Activated naive CD8-positive, alpha-beta T cell (primary cell): ENCODE measurements at regions not wholly inside any gene's neighbourhood (a gene's known extent, or its start where the extent isn't known, plus 50 kb on each side); places are given as distances from the start of the nearest gene placed in this dataset.
A peak's percentile ranks its signal among the peaks of the same experiment; 100 is the strongest.

Experiments used
- H3K27ac Mint-ChIP-seq: one replicate; pipeline ENCODE4 v1.8.0; 2021; ENCODE audit warnings: mixed read lengths
- H3K27me3 Mint-ChIP-seq: one replicate; pipeline ENCODE4 v1.8.0; 2021; ENCODE audit warnings: mixed read lengths
- H3K36me3 Mint-ChIP-seq: one replicate; pipeline ENCODE4 v1.8.0; 2021; ENCODE audit warnings: mixed read lengths
- H3K4me1 Mint-ChIP-seq: one replicate; pipeline ENCODE4 v1.8.0; 2021; ENCODE audit warnings: low read depth, mixed read lengths
- H3K4me3 Mint-ChIP-seq: one replicate; pipeline ENCODE4 v1.8.0; 2021; ENCODE audit warnings: mild to moderate bottlenecking, mixed read lengths
- H3K9me3 Mint-ChIP-seq: one replicate; pipeline ENCODE4 v1.8.0; 2021; ENCODE audit warnings: low read depth, mixed read lengths

DNA sequence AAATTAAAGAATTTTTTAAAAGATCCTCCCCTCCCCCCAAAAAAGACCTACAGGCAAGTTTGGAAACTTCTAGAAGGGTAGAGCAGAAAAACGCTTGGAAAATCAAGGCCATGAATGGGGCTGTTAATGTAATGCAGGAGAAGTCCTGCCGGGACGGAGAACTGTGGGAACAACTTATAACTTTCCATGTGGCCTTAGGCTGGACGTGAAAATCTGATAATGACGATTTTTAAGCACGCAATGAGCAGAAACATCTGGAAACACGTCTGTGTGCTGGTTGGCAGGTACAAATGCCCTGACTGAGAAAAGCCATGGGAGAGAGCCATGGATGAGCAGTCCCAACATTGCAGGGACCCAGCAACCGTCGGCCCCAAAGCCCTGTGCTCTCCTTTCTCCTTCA, 198.7 kb upstream of the RREB1 start:
- Mint-ChIP-seq H3K27me3 (no peaks in the 10 kb centered on the region), H3K27ac (no peak overlapping the region), H3K36me3 (no peaks in the 10 kb centered on the region), H3K4me1 (no peaks in the 10 kb centered on the region), H3K4me3 (no peak overlapping the region), H3K9me3 (no peaks in the 10 kb centered on the region)

DNA sequence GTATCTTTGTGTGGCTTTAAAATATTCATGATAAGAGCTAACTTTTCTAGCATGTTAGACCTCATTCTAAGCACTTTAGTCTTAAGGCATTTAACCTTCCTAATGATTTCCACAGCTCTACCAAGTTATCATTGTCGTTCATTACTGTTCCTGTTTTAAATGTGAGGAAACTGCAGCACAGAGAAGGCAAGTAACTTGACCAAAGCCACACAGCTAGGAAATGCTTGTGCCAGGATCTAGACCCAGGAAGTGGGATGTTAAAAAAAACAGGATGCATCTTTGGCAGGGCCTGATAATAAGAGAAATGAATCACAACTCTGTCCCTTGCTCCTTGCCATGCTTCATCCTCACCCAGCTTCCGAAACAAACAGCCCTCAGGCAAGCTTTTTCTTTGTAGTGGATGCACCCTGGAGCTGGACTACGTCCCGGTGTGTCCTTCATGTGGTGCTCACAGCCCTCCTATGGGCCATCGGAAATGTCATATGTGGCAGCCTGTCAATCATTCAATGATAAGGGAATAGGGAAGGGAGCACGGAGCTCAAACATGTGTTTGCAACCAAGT, 196.9 kb upstream of the RREB1 start:
- no peaks in the 10 kb centered on the region for H3K36me3 Mint-ChIP-seq
- no peak overlapping the region for H3K27ac Mint-ChIP-seq
- H3K27me3 Mint-ChIP-seq = peaks cover 4% of the 10 kb centered on the region
- no peak overlapping the region for H3K4me3 Mint-ChIP-seq
- no peaks in the 10 kb centered on the region for H3K9me3 Mint-ChIP-seq
- H3K4me1 Mint-ChIP-seq = peaks cover 7% of the 10 kb centered on the region

GRCh38 chr6:6911391-6911790, 196.4 kb upstream of the RREB1 start:
- Mint-ChIP-seq H3K27me3 (peaks cover 4% of the 10 kb centered on the region), H3K4me1 (peaks cover 12% of the 10 kb centered on the region)

DNA sequence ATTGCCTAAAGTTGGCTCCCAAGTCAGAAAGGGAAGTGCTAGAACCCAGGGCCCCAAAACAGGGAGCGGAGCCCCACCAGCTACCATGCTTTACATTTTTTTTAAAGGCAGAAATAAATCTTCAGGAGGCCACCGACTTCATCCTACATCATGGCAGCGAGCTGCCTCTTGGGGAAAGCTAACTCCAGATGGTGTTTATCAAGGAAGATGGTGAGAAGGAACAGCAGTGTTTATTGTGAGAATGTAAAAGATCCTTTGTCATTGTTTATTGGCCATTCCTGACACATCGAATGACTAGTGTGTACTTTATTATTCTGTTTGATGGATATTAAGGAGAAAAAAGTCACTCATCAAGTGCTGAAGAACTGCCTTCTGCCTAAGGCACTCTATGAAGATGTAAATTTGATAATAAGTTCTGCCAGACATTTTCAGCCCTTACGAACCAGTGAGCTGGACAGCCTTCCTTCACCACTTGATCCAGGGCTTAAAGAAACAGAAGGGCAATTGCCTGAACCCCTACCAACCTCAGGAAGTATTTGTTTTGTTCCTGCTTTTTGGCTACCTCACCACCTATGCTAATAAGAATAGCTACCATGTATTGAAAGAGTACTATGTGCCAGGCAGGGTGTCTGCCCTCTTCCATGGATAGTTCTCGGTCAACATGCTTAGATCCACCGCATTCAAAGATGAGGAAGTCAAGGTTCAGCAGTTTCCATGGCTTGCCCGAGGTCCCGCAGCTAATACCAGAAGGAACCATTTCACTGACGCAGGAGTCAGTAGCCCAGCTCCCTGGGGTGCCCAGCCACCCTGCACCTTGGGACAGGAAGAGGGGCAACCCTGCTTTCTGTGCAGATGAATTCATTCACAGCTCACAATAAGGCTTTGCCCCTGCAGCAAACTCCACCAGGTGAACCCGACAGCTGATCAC, 194.7 kb upstream of the RREB1 start:
- H3K9me3 Mint-ChIP-seq = no peaks in the 10 kb centered on the region
- H3K4me3 Mint-ChIP-seq = no peak overlapping the region
- no peaks in the 10 kb centered on the region for H3K36me3 Mint-ChIP-seq
- no peak overlapping the region for H3K27ac Mint-ChIP-seq
- peaks cover 4% of the 10 kb centered on the region for H3K27me3 Mint-ChIP-seq
- H3K4me1 Mint-ChIP-seq = peaks cover 17% of the 10 kb centered on the region

More at GRCh38 chr6:6911391-6911790, 196.4 kb upstream of the RREB1 start:
- Mint-ChIP-seq H3K4me3 (no peak overlapping the region), H3K27ac (no peak overlapping the region), H3K9me3 (no peaks in the 10 kb centered on the region), H3K36me3 (no peaks in the 10 kb centered on the region)

- Mint-ChIP-seq H3K4me1 (peaks cover 25% of the 10 kb centered on the region), H3K27me3 (peaks cover 4% of the 10 kb centered on the region), H3K9me3 (no peaks in the 10 kb centered on the region), H3K4me3 (no peak overlapping the region), H3K36me3 (no peaks in the 10 kb centered on the region), H3K27ac (no peak overlapping the region)
These were observed 192.5 kb upstream of the RREB1 start for GRCh38 chr6:6915219-6915618.

GRCh38 chr6:6915813-6916547, 191.8 kb upstream of the RREB1 start:
- peaks cover 25% of the 10 kb centered on the region for H3K4me1 Mint-ChIP-seq
- peak overlapping the region; percentile 44 for H3K4me3 Mint-ChIP-seq
- no peaks in the 10 kb centered on the region for H3K36me3 Mint-ChIP-seq
- peaks cover 4% of the 10 kb centered on the region for H3K27me3 Mint-ChIP-seq
- H3K9me3 Mint-ChIP-seq = no peaks in the 10 kb centered on the region
- H3K27ac Mint-ChIP-seq = no peak overlapping the region

DNA sequence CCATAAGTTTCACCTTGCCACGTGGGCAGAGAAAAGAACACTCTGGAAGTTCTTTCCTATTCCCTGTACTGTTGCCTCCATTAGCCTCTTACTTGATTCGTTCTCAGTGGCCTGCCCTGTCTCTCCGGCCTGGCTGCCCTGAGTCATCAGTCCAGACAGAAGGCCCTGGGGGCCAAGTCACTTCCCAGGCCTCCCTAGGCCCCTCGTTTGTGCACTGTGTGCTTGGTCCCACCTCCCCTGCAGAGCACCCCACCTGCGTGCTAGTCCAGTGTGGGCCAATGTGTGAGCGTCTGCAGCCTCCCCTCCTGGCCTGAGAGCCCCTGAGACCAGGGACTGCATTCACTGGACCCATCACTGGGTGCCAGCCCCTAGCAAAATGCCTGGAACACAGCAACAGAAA, 191.2 kb upstream of the RREB1 start:
- Mint-ChIP-seq H3K4me1 (peaks cover 25% of the 10 kb centered on the region), H3K27me3 (peaks cover 4% of the 10 kb centered on the region), H3K27ac (no peak overlapping the region), H3K9me3 (no peaks in the 10 kb centered on the region), H3K4me3 (no peak overlapping the region), H3K36me3 (no peaks in the 10 kb centered on the region)

DNA sequence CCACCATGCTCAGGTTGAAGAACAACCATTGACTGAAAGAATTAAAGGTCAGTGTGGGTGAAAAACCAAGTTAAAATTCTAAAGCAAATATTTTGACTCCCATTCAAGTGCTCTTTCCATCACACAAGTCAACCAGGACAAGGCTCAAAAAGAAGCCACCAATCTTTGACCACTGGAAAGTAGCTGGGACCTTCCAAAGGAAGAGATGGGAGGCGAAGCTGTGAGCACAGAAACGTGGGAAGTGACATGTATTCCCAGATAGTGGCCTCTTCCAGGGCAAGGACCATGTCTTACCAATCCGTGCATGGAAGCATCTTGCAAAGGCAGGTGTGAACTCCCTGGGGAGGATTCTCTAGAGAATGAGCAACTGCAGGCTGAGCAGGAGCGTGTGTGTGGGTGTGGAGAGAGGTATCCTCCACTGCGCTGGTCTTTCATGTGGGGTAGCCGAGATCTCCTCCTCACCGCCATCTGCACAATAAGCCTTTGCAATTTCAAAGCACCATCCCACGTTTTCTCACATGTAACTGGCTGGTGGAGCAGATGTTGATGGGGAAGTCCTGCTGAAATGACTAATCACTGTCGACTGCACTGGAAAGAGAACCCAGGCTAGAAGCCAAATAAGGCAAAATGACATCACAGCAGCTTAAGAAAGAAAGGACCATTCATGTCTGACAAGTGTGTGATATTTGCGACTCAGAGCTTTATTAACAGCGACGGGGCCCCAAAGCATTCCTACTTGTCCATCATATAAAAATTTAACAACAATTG, 189.4 kb upstream of the RREB1 start:
- Mint-ChIP-seq H3K4me3 (no peak overlapping the region), H3K27me3 (peaks cover 4% of the 10 kb centered on the region), H3K9me3 (no peaks in the 10 kb centered on the region), H3K36me3 (no peaks in the 10 kb centered on the region), H3K27ac (peak overlapping the region; percentile 34), H3K4me1 (peaks cover 25% of the 10 kb centered on the region)

- Mint-ChIP-seq H3K27me3 (peaks cover 4% of the 10 kb centered on the region), H3K27ac (no peak overlapping the region), H3K36me3 (no peaks in the 10 kb centered on the region), H3K4me3 (no peak overlapping the region), H3K4me1 (peaks cover 25% of the 10 kb centered on the region), H3K9me3 (no peaks in the 10 kb centered on the region)
These were observed 188.6 kb upstream of the RREB1 start for GRCh38 chr6:6919173-6919572.

- peaks cover 22% of the 10 kb centered on the region for H3K4me1 Mint-ChIP-seq
- H3K36me3 Mint-ChIP-seq = no peaks in the 10 kb centered on the region
- H3K9me3 Mint-ChIP-seq = no peaks in the 10 kb centered on the region
- no peaks in the 10 kb centered on the region for H3K27me3 Mint-ChIP-seq
- peak overlapping the region; percentile 6 for H3K27ac Mint-ChIP-seq
- no peak overlapping the region for H3K4me3 Mint-ChIP-seq
These were observed 187.4 kb upstream of the RREB1 start for GRCh38 chr6:6920114-6920986.

DNA sequence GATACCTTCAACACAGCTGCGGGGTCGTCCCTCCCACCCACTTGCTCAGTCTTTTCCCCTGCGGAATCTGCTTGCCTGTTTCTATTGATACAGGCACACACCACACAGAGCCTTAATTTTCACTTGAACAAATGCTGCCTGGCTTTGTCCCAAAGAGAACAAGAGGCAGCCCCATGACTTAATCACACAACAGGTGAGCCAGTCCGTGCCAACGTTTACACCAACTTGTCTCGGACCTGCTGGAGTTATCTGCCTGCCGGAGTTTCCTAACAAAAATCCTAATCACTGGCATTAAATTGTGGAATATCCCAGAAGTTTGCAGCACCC, 186.8 kb upstream of the RREB1 start:
- Mint-ChIP-seq H3K36me3 (no peaks in the 10 kb centered on the region), H3K4me1 (peaks cover 17% of the 10 kb centered on the region), H3K4me3 (no peak overlapping the region), H3K27me3 (no peaks in the 10 kb centered on the region), H3K9me3 (no peaks in the 10 kb centered on the region), H3K27ac (no peak overlapping the region)

DNA sequence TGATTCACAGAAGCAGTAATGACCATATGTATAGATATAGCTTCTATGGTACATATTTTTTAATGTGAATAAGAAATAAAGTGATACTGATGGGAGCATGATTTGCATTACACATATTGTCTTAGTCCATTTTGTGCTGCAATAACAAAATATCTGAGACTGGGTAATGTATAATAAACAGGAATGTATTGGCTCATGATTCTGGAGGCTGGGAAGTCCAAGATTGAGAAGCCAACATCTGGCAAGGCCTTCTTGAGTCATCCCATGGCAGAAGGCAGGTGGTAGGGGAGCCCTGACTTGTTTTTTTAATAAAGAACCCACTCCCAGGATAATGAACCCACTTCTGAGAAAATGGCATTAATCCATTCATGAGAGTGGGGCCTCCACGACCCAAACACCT, 185.6 kb upstream of the RREB1 start:
- H3K4me1 Mint-ChIP-seq = peaks cover 12% of the 10 kb centered on the region
- H3K4me3 Mint-ChIP-seq = no peak overlapping the region
- no peaks in the 10 kb centered on the region for H3K36me3 Mint-ChIP-seq
- no peak overlapping the region for H3K27ac Mint-ChIP-seq
- no peaks in the 10 kb centered on the region for H3K9me3 Mint-ChIP-seq
- H3K27me3 Mint-ChIP-seq = no peaks in the 10 kb centered on the region

DNA sequence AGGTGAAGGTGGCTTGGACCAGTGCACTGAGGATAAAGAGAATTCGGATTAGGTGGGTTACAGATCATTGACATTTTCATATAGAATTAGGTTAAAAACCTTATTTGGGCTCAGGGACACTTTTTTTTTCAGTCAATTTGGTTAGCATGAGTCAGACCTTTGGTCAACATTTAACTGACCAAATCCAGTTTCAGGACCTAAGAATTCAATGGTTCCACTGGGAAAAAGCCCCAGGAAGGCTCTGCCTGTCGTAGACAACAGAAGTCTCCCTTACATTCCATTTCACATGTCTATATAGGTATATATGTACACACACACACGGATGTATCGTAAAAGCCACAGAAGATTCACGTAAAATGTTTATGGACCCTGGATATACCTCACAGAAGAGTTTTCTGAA, 184.2 kb upstream of the RREB1 start:
- no peaks in the 10 kb centered on the region for H3K27me3 Mint-ChIP-seq
- H3K4me3 Mint-ChIP-seq = no peak overlapping the region
- no peak overlapping the region for H3K27ac Mint-ChIP-seq
- no peaks in the 10 kb centered on the region for H3K36me3 Mint-ChIP-seq
- H3K9me3 Mint-ChIP-seq = no peaks in the 10 kb centered on the region
- peaks cover 3% of the 10 kb centered on the region for H3K4me1 Mint-ChIP-seq

- Mint-ChIP-seq H3K36me3 (no peaks in the 10 kb centered on the region), H3K4me1 (no peaks in the 10 kb centered on the region), H3K9me3 (no peaks in the 10 kb centered on the region), H3K27ac (no peak overlapping the region), H3K4me3 (no peak overlapping the region), H3K27me3 (peaks cover 4% of the 10 kb centered on the region)
These were observed 183.1 kb upstream of the RREB1 start for GRCh38 chr6:6924708-6925107.
